K562 (cell line): ENCODE measurements at regions not wholly inside any gene's neighbourhood (a gene's known extent, or its start where the extent isn't known, plus 50 kb on each side); places are given as distances from the start of the nearest gene placed in this dataset.

ENCODE experiments used
- ATAC-seq: fragments of 200-7000 bp; cut with Tn5 transposase; 3 replicates; pipeline ENCODE4 v1.9.1; 2020; ENCODE audit warnings: moderate library complexity
- BruUV-seq: library from RNA; stranded (reverse); fragments of 400-500 nt; replicated peaks from 2 replicates; lab custom pipeline; 2021; lab: Mats Ljungman, UMichigan
- CTCF ChIA-PET: fragments of 300-600 bp; formaldehyde crosslinking; extraction: SDS; loops from one replicate; lab custom pipeline; 2021; ENCODE audit warnings: low intra/inter-chr PET ratio; lab: Yijun Ruan, JAX
- POLR2A ChIA-PET: fragments of 300-600, 350-650 bp; sonication (Branson Sonifier 250); formaldehyde crosslinking; extraction: SDS; loops from one replicate; lab custom pipeline; 2021; ENCODE audit warnings: antibody characterized with exemption, inconsistent platforms; lab: Yijun Ruan, JAX
- DNase-seq, 4 experiments: peaks; one replicate each; pipeline versions ENCODE4 v3.0.0 to v3.0.0-alpha.2; 2011 to 2018; ENCODE audit warnings: low spot score in 3 of 4, mixed read lengths in 3 of 4; ENCODE audit errors: extremely low read depth in 1 of 4
- FAIRE-seq: peaks from 2 replicates; lab custom pipeline; 2011; peaks lifted over from hg19 to GRCh38; lab: Jason Lieb, UNC
- H2AFZ ChIP-seq: 2 replicates; pipeline ENCODE4 v1.6.0; 2011; ENCODE audit warnings: low read depth, low read length, control low read depth, inconsistent platforms
- H3K27ac ChIP-seq: fragments of 200-600 bp; 3 replicates; pipeline ENCODE4 v1.8.0; 2011; ENCODE audit warnings: low read depth, mild to moderate bottlenecking, control low read depth, inconsistent platforms, low read length, moderate library complexity, mixed read lengths; ENCODE audit errors: extremely low read depth
- H3K27me3 ChIP-seq, 2 experiments: fragments of 300-600 bp in 1 of 2; 2 replicates in 1 of 2; 3 replicates in 1 of 2; pipeline versions ENCODE4 v1.6.0 to v1.8.0; 2011; ENCODE audit warnings: inconsistent platforms in 2 of 2, low read length in 2 of 2, mild to moderate bottlenecking in 1 of 2, mixed read lengths in 1 of 2, moderate library complexity in 1 of 2; ENCODE audit not compliant: control insufficient read depth in 2 of 2, insufficient read depth in 2 of 2
- H3K36me3 ChIP-seq: fragments of 300-600 bp; 3 replicates; pipeline ENCODE4 v1.8.0; 2011; ENCODE audit warnings: mild to moderate bottlenecking, low read length, inconsistent platforms; ENCODE audit not compliant: control insufficient read depth, insufficient read depth
- H3K4me1 ChIP-seq, 2 experiments: fragments of 200-600 bp in 1 of 2; replicated peaks in 1 of 2; 2 replicates in 1 of 2; 3 replicates in 1 of 2; pipeline versions ENCODE4 v1.5.1 to v1.8.0; 2011; ENCODE audit warnings: inconsistent platforms in 2 of 2, low read length in 2 of 2, mild to moderate bottlenecking in 1 of 2, mixed read lengths in 1 of 2, moderate library complexity in 1 of 2; ENCODE audit not compliant: control insufficient read depth in 2 of 2, insufficient read depth in 2 of 2
- H3K4me2 ChIP-seq: 2 replicates; pipeline ENCODE4 v1.6.1; 2011; ENCODE audit warnings: low read length, control low read depth, inconsistent platforms, mixed read lengths; ENCODE audit not compliant: insufficient read depth
- H3K4me3 ChIP-seq: fragments of 200-600 bp; sonication (generic), shearing (Covaris generic); 2 replicates; pipeline ENCODE4 v1.5.1; 2016; ENCODE audit warnings: control low read depth, inconsistent platforms
- H3K79me2 ChIP-seq: fragments of 200-600 bp; 3 replicates; pipeline ENCODE4 v1.8.0; 2011; ENCODE audit warnings: low read length, inconsistent platforms; ENCODE audit not compliant: control insufficient read depth, insufficient read depth
- H3K9ac ChIP-seq, 2 experiments: 2 replicates each; pipeline versions ENCODE4 v1.6.0 to v1.6.1; 2011; ENCODE audit warnings: low read depth in 2 of 2, low read length in 2 of 2, control low read depth in 1 of 2, inconsistent platforms in 1 of 2, mild to moderate bottlenecking in 1 of 2, mixed read lengths in 1 of 2; ENCODE audit not compliant: insufficient read depth in 1 of 2
- H3K9me1 ChIP-seq: one replicate; pipeline ENCODE4 v1.6.0; 2011; ENCODE audit warnings: inconsistent platforms, mild to moderate bottlenecking, low read length, moderate library complexity; ENCODE audit not compliant: control insufficient read depth, insufficient read depth
- H3K9me3 ChIP-seq: replicated peaks from 2 replicates; pipeline ENCODE4 v1.5.1; 2011; ENCODE audit warnings: low read depth, low read length, inconsistent platforms; ENCODE audit not compliant: control insufficient read depth, insufficient read depth
- H4K20me1 ChIP-seq: replicated peaks from 2 replicates; pipeline ENCODE4 v1.6.1; 2011; ENCODE audit warnings: low read length, inconsistent platforms, mixed read lengths; ENCODE audit not compliant: control insufficient read depth, insufficient read depth
- BRCA1 ChIP-seq, 2 experiments: fragments of 450-650 bp in 1 of 2; sonication (generic) in 1 of 2; formaldehyde crosslinking in 1 of 2; IDR thresholded peaks; 2 replicates each; pipeline versions ENCODE4 v1.5.0 to v1.6.1; 2017 to 2020; ENCODE audit warnings: mild to moderate bottlenecking in 1 of 2, missing genetic modification reagents in 1 of 2
- MAFK ChIP-seq: IDR thresholded peaks from 2 replicates; pipeline ENCODE4 v1.6.1; 2011; ENCODE audit warnings: low read length, improper control_type of control experiment
- MYBL2 ChIP-seq, 2 experiments: fragments of 450-650 bp in 1 of 2; sonication (generic) in 1 of 2; formaldehyde crosslinking in 1 of 2; IDR thresholded peaks; 2 replicates each; pipeline versions ENCODE4 v1.6.1 to v1.8.1; 2017 to 2022; ENCODE audit warnings: borderline replicate concordance in 1 of 2, inconsistent platforms in 1 of 2, low read depth in 1 of 2, mild to moderate bottlenecking in 1 of 2, missing genetic modification reagents in 1 of 2, moderate library complexity in 1 of 2
- PTRF ChIP-seq: fragments of 450-650 bp; IDR thresholded peaks from 2 replicates; pipeline ENCODE4 v1.6.1; 2016; ENCODE audit warnings: mild to moderate bottlenecking, missing genetic modification characterization, missing compliant biosample characterization
- TEAD2 ChIP-seq: fragments of 450-650 bp; IDR thresholded peaks from 2 replicates; pipeline ENCODE4 v1.6.1; 2016; ENCODE audit warnings: missing genetic modification characterization, control low read depth, missing compliant biosample characterization
- ZNF316 ChIP-seq: fragments of 450-650 bp; IDR thresholded peaks from 2 replicates; pipeline ENCODE4 v1.6.1; 2016
- ZNF507 ChIP-seq: conservative IDR thresholded peaks from 2 replicates; pipeline ENCODE4 v1.6.1; 2017; ENCODE audit warnings: missing genetic modification characterization, missing compliant biosample characterization
- WGBS: fragments of 100-300 bp; shearing (Covaris generic); methylation state at CpG from one replicate; pipeline ENCODE4 v1.1.6; 2016; ENCODE audit warnings: low coverage, mixed read lengths; ENCODE audit not compliant: insufficient coverage; ENCODE audit errors: missing lambda C conversion rate; 5-methylcytosine and 5-hydroxymethylcytosine counted together
- in situ Hi-C: fragments of 300-500 bp; cut with MboI; formaldehyde crosslinking; loops from 4 replicates; pipeline ENCODE4 v1.15.0; 2018; ENCODE audit warnings: inconsistent platforms, mixed read lengths
- intact Hi-C: fragments of 100-400 bp; cut with micrococcal nuclease; formaldehyde crosslinking; loops from 2 replicates; pipeline ENCODE4 v1.14.2; 2022
- TF ChIP-seq, protein P1 (sequence below): sonication (generic); formaldehyde crosslinking; IDR thresholded peaks from 2 replicates; pipeline ENCODE4 v1.8.0; 2022; ENCODE audit warnings: mild to moderate bottlenecking, missing genetic modification reagents
- TF ChIP-seq, protein P2 (sequence below), 2 experiments: fragments of 450-650 bp; formaldehyde crosslinking in 1 of 2; IDR thresholded peaks; 2 replicates each; pipeline versions ENCODE4 v1.4.0 to v1.6.1; 2014 to 2020; ENCODE audit warnings: mild to moderate bottlenecking in 2 of 2, borderline replicate concordance in 1 of 2, low read depth in 1 of 2

DNA sequence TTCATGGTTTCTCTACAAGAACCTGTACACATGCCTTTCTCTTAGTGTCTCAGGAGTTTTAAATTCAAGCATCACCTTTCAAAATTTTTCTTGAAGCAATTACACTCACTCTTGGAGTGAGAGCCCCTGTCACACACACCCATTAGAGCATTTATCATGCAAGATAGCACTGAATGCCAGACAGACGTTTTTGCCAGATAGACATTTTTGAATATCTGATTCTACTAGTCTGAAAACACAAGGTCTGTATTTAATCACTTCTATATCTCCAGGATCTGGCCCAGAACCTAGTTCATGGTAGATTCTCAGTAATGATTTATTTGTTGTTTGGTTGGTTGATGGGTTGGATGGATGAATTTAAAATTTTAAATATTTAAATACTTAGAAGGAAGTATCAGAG is 60.9 kb upstream of the PDE1C start (continued):
- TF ChIP-seq, protein P1, sequence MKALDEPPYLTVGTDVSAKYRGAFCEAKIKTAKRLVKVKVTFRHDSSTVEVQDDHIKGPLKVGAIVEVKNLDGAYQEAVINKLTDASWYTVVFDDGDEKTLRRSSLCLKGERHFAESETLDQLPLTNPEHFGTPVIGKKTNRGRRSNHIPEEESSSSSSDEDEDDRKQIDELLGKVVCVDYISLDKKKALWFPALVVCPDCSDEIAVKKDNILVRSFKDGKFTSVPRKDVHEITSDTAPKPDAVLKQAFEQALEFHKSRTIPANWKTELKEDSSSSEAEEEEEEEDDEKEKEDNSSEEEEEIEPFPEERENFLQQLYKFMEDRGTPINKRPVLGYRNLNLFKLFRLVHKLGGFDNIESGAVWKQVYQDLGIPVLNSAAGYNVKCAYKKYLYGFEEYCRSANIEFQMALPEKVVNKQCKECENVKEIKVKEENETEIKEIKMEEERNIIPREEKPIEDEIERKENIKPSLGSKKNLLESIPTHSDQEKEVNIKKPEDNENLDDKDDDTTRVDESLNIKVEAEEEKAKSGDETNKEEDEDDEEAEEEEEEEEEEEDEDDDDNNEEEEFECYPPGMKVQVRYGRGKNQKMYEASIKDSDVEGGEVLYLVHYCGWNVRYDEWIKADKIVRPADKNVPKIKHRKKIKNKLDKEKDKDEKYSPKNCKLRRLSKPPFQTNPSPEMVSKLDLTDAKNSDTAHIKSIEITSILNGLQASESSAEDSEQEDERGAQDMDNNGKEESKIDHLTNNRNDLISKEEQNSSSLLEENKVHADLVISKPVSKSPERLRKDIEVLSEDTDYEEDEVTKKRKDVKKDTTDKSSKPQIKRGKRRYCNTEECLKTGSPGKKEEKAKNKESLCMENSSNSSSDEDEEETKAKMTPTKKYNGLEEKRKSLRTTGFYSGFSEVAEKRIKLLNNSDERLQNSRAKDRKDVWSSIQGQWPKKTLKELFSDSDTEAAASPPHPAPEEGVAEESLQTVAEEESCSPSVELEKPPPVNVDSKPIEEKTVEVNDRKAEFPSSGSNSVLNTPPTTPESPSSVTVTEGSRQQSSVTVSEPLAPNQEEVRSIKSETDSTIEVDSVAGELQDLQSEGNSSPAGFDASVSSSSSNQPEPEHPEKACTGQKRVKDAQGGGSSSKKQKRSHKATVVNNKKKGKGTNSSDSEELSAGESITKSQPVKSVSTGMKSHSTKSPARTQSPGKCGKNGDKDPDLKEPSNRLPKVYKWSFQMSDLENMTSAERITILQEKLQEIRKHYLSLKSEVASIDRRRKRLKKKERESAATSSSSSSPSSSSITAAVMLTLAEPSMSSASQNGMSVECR (CRISPR knock-in tag) = no peak
- TF ChIP-seq ZNF507 (tag) = no peak
- 0 out of 2 replicates have a peak, but pooled peaks have one; percentile 12 for TF ChIP-seq MAFK
- no peak for TF ChIP-seq MYBL2 (IDR thresholded peaks at IDR 0.05; ENCODE audit: low read depth)
- TF ChIP-seq MYBL2 (CRISPR knock-in tag; IDR thresholded peaks at IDR 0.05; ENCODE audit: borderline replicate concordance) = no peak
- TF ChIP-seq TEAD2 (tag) = no peak
- TF ChIP-seq PTRF (tag) = no peak
- peak; percentile 31; the same call in 1 of the 2 replicates for TF ChIP-seq ZNF316

DNA sequence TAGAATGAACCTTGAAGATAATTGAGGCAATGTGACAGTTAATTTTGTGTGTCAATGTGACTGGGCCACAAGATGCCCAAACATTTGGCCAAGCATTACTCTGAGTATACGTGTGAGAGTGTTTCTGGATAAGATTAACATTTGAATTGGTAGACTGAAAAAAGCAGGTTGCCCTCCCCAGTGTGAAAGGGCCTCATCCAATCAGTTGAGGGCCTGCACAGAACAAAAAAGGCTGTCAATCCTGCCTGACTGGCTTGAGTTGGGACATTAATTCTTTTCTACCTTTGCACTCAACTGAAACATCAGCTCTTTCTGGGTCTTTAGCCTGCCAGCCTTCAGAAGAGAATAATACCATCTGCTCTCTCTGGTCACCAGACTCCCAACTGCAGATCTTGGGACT is 56.6 kb upstream of the PDE1C start:
- no peak overlapping the region for H3K9ac ChIP-seq
- H3K4me3 ChIP-seq = no peak overlapping the region
- H4K20me1 ChIP-seq = no peaks in the 10 kb centered on the region
- H3K36me3 ChIP-seq = no peaks in the 10 kb centered on the region
- FAIRE-seq = no peak
- no TSS peak for BruUV-seq
- ATAC-seq = no peak
- no peak overlapping the region for H3K27ac ChIP-seq
- no peaks in the 10 kb centered on the region for H3K9me1 ChIP-seq
- no peak overlapping the region for H2AFZ ChIP-seq
- ChIA-PET CTCF (no interaction called here), POLR2A (no interaction called here)
- no peak overlapping the region for H3K4me2 ChIP-seq
- 0% methylated on average over 1 of the region's 1 CpG for WGBS
- no peaks in the 10 kb centered on the region for H3K4me1 ChIP-seq
- intact Hi-C loops (no loop called here), in situ Hi-C loops (no loop called here)
- no peaks in the 10 kb centered on the region for H3K79me2 ChIP-seq
- no peaks in the 10 kb centered on the region for H3K9me3 ChIP-seq
- H3K27me3 ChIP-seq = no peaks in the 10 kb centered on the region
- no peak for DNase-seq
- TF ChIP-seq, protein P2, sequence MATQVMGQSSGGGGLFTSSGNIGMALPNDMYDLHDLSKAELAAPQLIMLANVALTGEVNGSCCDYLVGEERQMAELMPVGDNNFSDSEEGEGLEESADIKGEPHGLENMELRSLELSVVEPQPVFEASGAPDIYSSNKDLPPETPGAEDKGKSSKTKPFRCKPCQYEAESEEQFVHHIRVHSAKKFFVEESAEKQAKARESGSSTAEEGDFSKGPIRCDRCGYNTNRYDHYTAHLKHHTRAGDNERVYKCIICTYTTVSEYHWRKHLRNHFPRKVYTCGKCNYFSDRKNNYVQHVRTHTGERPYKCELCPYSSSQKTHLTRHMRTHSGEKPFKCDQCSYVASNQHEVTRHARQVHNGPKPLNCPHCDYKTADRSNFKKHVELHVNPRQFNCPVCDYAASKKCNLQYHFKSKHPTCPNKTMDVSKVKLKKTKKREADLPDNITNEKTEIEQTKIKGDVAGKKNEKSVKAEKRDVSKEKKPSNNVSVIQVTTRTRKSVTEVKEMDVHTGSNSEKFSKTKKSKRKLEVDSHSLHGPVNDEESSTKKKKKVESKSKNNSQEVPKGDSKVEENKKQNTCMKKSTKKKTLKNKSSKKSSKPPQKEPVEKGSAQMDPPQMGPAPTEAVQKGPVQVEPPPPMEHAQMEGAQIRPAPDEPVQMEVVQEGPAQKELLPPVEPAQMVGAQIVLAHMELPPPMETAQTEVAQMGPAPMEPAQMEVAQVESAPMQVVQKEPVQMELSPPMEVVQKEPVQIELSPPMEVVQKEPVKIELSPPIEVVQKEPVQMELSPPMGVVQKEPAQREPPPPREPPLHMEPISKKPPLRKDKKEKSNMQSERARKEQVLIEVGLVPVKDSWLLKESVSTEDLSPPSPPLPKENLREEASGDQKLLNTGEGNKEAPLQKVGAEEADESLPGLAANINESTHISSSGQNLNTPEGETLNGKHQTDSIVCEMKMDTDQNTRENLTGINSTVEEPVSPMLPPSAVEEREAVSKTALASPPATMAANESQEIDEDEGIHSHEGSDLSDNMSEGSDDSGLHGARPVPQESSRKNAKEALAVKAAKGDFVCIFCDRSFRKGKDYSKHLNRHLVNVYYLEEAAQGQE (IDR thresholded peaks at IDR 0.05; ENCODE audit: borderline replicate concordance) = no peak
- TF ChIP-seq, protein P2 (CRISPR knock-in tag; IDR thresholded peaks at IDR 0.05; ENCODE audit: low read depth) = no peak
- TF ChIP-seq BRCA1 (IDR thresholded peaks at IDR 0.05) = no peak
- TF ChIP-seq BRCA1 (CRISPR knock-in tag; IDR thresholded peaks at IDR 0.05) = no peak
